ENCODE measurements at regions not wholly inside any gene's neighbourhood (a gene's known extent, or its start where the extent isn't known, plus 50 kb on each side); places are given as distances from the start of the nearest gene placed in this dataset.
"Not testable (repeated sequence)": the region's sequence is repeated elsewhere in the genome, so short reads cannot be mapped to it uniquely, and the experiment has no call there.

GRCh38 chr13:94842901-94843300 lies 130.6 kb upstream of the SOX21 start:
- H3K27ac Mint-ChIP-seq: no peak overlapping the region
- POLR2A ChIA-PET: no interaction called here
- no peaks in the 10 kb centered on the region for H3K9me3 Mint-ChIP-seq (ENCODE audit: insufficient read depth)
- no peak for DNase-seq
- H3K4me1 Mint-ChIP-seq (ENCODE audit: low read depth): no peaks in the 10 kb centered on the region
- H3K4me3 Mint-ChIP-seq: no peak overlapping the region
- CTCF ChIA-PET: no interaction called here
- H3K36me3 Mint-ChIP-seq (ENCODE audit: low read depth): no peaks in the 10 kb centered on the region
- H3K27me3 Mint-ChIP-seq (ENCODE audit: low read depth): peaks cover 2% of the 10 kb centered on the region
- ATAC-seq: no peak

DNA sequence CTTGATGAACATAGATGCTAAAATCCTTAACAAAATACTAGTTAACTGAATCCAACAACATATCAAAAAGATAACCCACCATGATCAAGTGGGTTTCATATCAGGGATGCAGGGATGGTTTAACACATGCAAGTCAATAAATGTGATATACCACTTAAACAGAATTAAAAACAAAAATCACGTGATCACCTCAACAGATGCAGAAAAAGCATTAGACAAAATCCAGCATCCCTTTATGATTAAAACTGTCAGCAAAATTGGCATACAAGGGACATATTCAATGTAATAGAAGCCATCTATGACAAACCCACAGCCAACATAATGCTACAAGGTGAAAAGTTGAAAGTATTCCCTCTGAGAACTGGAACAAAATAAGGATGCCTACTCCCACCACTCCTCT lies 124.7 kb upstream of the SOX21 start:
- H3K27ac Mint-ChIP-seq; H3K4me1 Mint-ChIP-seq (ENCODE audit: low read depth); CTCF ChIA-PET; H3K36me3 Mint-ChIP-seq (ENCODE audit: low read depth); POLR2A ChIA-PET; H3K4me3 Mint-ChIP-seq; H3K9me3 Mint-ChIP-seq (ENCODE audit: insufficient read depth); DNase-seq; H3K27me3 Mint-ChIP-seq (ENCODE audit: low read depth); ATAC-seq: not testable (repeated sequence)

- H3K4me1 Mint-ChIP-seq (ENCODE audit: low read depth): no peaks in the 10 kb centered on the region
- H3K9me3 Mint-ChIP-seq (ENCODE audit: insufficient read depth): no peaks in the 10 kb centered on the region
- no peaks in the 10 kb centered on the region for H3K36me3 Mint-ChIP-seq (ENCODE audit: low read depth)
- ChIA-PET CTCF (no interaction called here), POLR2A (no interaction called here)
- H3K27me3 Mint-ChIP-seq (ENCODE audit: low read depth): no peaks in the 10 kb centered on the region
- H3K4me3 Mint-ChIP-seq: no peak overlapping the region
- no peak overlapping the region for H3K27ac Mint-ChIP-seq
- ATAC-seq (no peak), DNase-seq (no peak)
These were observed 117.6 kb upstream of the SOX21 start for GRCh38 chr13:94829837-94830365.

DNA sequence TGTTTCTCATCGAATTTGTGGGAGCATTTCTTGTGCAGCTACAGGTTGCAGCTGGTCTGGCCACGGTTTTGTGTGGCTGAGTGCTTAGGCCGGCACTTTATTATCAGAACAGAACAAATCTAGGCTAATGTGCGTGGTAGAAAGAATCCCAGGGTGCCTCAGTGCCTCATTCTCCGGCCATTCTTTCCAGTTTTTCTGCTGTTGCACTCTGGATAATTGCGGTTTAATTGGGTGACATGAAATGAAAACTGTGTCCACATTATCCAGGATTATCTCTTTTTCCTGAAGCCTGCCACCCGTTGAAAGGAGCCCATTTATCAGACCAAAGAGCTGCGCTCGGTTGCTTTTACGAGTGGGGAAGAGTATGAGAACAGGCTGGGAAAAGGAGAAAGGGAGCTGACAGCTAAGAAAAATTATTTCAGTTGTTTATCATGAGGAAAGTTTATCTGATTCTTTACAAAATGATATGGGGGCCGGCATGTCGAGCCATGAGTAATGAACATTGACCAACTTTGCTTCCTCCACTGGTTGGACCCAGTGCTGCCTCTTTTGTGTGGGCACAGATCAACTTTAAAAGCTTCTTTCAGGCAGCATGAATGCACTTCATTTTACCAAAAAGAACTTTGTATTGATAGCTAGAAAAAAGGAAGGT lies 117.0 kb upstream of the SOX21 start:
- ChIA-PET POLR2A (no interaction called here), CTCF (no interaction called here)
- H3K4me3 Mint-ChIP-seq: no peak overlapping the region
- no peaks in the 10 kb centered on the region for H3K4me1 Mint-ChIP-seq (ENCODE audit: low read depth)
- no peaks in the 10 kb centered on the region for H3K36me3 Mint-ChIP-seq (ENCODE audit: low read depth)
- H3K27ac Mint-ChIP-seq: no peak overlapping the region
- H3K27me3 Mint-ChIP-seq (ENCODE audit: low read depth): no peaks in the 10 kb centered on the region
- no peaks in the 10 kb centered on the region for H3K9me3 Mint-ChIP-seq (ENCODE audit: insufficient read depth)
- DNase-seq: no peak
- ATAC-seq: no peak

DNA sequence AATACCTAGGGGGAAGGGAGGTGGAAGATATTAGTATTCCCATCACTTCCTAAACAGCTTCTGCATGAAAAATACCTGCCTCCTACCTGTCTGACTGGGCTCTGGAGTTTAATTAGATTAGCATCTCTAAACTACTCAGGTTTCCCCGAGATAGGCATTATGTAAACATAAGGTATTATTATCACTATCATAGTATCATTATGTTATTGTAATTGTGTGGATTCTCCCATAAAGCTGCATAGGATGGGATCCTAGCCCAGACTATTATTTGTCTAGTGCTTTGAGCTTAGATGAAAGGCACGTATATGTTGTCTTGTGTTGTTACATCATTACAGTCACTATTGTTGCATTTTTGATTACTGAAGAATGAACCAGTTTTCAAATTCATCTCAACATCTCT lies 115.2 kb upstream of the SOX21 start:
- no peaks in the 10 kb centered on the region for H3K27me3 Mint-ChIP-seq (ENCODE audit: low read depth)
- CTCF ChIA-PET: no interaction called here
- H3K36me3 Mint-ChIP-seq (ENCODE audit: low read depth): no peaks in the 10 kb centered on the region
- no peaks in the 10 kb centered on the region for H3K4me1 Mint-ChIP-seq (ENCODE audit: low read depth)
- H3K4me3 Mint-ChIP-seq: no peak overlapping the region
- DNase-seq: no peak
- H3K9me3 Mint-ChIP-seq (ENCODE audit: insufficient read depth): no peaks in the 10 kb centered on the region
- no peak overlapping the region for H3K27ac Mint-ChIP-seq
- ATAC-seq: no peak
- POLR2A ChIA-PET: no interaction called here

- ATAC-seq (no peak), DNase-seq (no peak)
- no peak overlapping the region for H3K4me3 Mint-ChIP-seq
- H3K27me3 Mint-ChIP-seq (ENCODE audit: low read depth): no peaks in the 10 kb centered on the region
- ChIA-PET CTCF (no interaction called here), POLR2A (interaction anchor here (0.5 kb wide), 1 partner anchor 952 kb away, joined by 3 read pairs; no protein-coding TSS in a partner anchor)
- H3K4me1 Mint-ChIP-seq (ENCODE audit: low read depth): no peaks in the 10 kb centered on the region
- H3K27ac Mint-ChIP-seq: no peak overlapping the region
- no peaks in the 10 kb centered on the region for H3K9me3 Mint-ChIP-seq (ENCODE audit: insufficient read depth)
- H3K36me3 Mint-ChIP-seq (ENCODE audit: low read depth): no peaks in the 10 kb centered on the region
These were observed 113.2 kb upstream of the SOX21 start for GRCh38 chr13:94825507-94825906.

- CTCF ChIA-PET: interaction anchor here (0.6 kb wide), 1 partner anchor 20 kb away, joined by 4 read pairs; no protein-coding TSS in a partner anchor
- Mint-ChIP-seq H3K4me3 (no peak overlapping the region), H3K9me3 (ENCODE audit: insufficient read depth) (no peaks in the 10 kb centered on the region), H3K27me3 (ENCODE audit: low read depth) (no peaks in the 10 kb centered on the region), H3K36me3 (ENCODE audit: low read depth) (no peaks in the 10 kb centered on the region), H3K4me1 (ENCODE audit: low read depth) (no peaks in the 10 kb centered on the region), H3K27ac (no peak overlapping the region)
- POLR2A ChIA-PET: no interaction called here
- DNase-seq: no peak
- no peak for ATAC-seq
These were observed 112.3 kb upstream of the SOX21 start for GRCh38 chr13:94824601-94825000.

DNA sequence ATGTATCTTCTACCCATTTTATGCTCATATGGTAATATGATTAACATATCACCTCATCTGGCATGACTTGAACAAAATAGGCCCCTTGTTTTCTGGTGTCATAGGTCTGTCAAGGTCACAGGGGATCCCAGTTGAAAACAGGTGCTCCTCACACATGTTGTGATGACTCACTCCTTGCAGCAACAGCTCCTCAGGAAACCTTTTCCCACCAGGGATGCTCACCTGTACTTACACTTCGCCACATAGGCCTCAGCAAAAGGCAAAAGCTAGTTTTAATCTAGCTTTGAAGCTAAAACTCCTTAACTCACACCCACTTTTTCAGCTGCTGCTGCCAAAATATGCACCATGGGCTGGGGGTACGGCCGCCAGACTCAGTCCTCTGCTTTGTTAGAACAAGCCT lies 110.0 kb upstream of the SOX21 start:
- DNase-seq (no peak), ATAC-seq (no peak)
- ChIA-PET CTCF (no interaction called here), POLR2A (no interaction called here)
- Mint-ChIP-seq H3K36me3 (ENCODE audit: low read depth) (no peaks in the 10 kb centered on the region), H3K4me1 (ENCODE audit: low read depth) (no peaks in the 10 kb centered on the region), H3K27me3 (ENCODE audit: low read depth) (no peaks in the 10 kb centered on the region), H3K27ac (no peak overlapping the region), H3K4me3 (no peak overlapping the region), H3K9me3 (ENCODE audit: insufficient read depth) (no peaks in the 10 kb centered on the region)

DNA sequence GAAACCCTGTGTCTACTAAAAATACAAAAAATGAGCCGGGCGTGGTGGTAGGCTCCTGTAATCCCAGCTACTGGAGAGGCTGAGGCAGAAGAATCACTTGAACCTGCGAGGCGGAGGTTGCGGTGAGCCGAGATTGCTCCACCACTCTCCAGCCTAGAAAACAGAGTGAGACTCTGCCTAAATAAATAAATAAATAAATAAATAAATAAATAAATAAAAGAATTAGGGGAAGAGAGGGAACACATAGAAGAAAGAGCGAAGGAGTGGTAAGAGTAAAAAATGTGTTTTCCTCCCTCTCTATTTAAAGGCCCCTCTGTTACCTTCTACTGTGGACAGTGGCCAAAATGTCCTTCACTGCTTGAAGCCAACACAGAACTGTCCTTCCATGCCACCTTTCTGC lies 103.9 kb upstream of the SOX21 start:
- H3K27ac Mint-ChIP-seq: no peak overlapping the region
- POLR2A ChIA-PET: no interaction called here
- no peak overlapping the region for H3K4me3 Mint-ChIP-seq
- CTCF ChIA-PET: no interaction called here
- no peaks in the 10 kb centered on the region for H3K36me3 Mint-ChIP-seq (ENCODE audit: low read depth)
- no peaks in the 10 kb centered on the region for H3K9me3 Mint-ChIP-seq (ENCODE audit: insufficient read depth)
- H3K4me1 Mint-ChIP-seq (ENCODE audit: low read depth): no peaks in the 10 kb centered on the region
- no peak for ATAC-seq
- H3K27me3 Mint-ChIP-seq (ENCODE audit: low read depth): no peaks in the 10 kb centered on the region
- DNase-seq: no peak

DNA sequence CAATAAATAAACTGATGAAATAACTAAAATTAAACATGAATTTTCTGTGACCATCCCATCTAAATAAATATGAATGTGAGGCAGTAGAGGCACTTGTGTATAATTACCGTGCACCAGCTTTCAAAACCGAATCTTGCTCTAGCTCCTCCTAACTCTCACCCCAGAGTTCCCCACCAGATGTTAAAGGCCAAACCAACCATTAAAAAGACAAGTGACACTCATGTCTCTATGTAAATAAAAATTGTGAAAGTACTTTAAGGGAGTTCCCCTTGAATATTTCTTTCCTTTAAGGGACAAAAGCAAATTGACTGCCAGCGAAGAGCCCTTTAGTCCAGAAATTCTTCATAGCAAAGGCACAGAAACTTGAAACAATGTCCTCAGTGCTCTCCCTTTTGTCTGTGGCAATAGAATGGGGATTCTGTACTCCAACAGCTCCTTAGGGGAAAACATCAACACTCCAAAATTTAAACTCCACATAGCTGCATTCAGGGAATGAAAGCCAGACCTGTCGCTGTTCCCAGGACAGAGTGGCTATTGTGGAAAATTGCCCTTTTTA lies 101.7 kb upstream of the SOX21 start:
- ATAC-seq (no peak), DNase-seq (no peak)
- ChIA-PET CTCF (no interaction called here), POLR2A (no interaction called here)
- no peaks in the 10 kb centered on the region for H3K36me3 Mint-ChIP-seq (ENCODE audit: low read depth)
- no peak overlapping the region for H3K4me3 Mint-ChIP-seq
- H3K4me1 Mint-ChIP-seq (ENCODE audit: low read depth): no peaks in the 10 kb centered on the region
- H3K9me3 Mint-ChIP-seq (ENCODE audit: insufficient read depth): no peaks in the 10 kb centered on the region
- H3K27me3 Mint-ChIP-seq (ENCODE audit: low read depth): no peaks in the 10 kb centered on the region
- H3K27ac Mint-ChIP-seq: no peak overlapping the region

GRCh38 chr13:94811753-94812152 lies 99.4 kb upstream of the SOX21 start:
- H3K4me1 Mint-ChIP-seq (ENCODE audit: low read depth): no peaks in the 10 kb centered on the region

GRCh38 chr13:94800423-94800822 lies 88.1 kb upstream of the SOX21 start:
- Mint-ChIP-seq H3K36me3 (ENCODE audit: low read depth) (no peaks in the 10 kb centered on the region), H3K27me3 (ENCODE audit: low read depth) (no peaks in the 10 kb centered on the region), H3K9me3 (ENCODE audit: insufficient read depth) (no peaks in the 10 kb centered on the region), H3K4me1 (ENCODE audit: low read depth) (no peaks in the 10 kb centered on the region), H3K27ac (no peak overlapping the region), H3K4me3 (no peak overlapping the region)
- CTCF ChIA-PET: no interaction called here
- no peak for ATAC-seq
- POLR2A ChIA-PET: no interaction called here
- DNase-seq: no peak

More at GRCh38 chr13:94811753-94812152, 99.4 kb upstream of the SOX21 start:
- no peaks in the 10 kb centered on the region for H3K9me3 Mint-ChIP-seq (ENCODE audit: insufficient read depth)
- CTCF ChIA-PET: no interaction called here
- DNase-seq: no peak
- ATAC-seq: no peak
- peaks cover under 1% of the 10 kb centered on the region for H3K27me3 Mint-ChIP-seq (ENCODE audit: low read depth)
- POLR2A ChIA-PET: no interaction called here
- no peak overlapping the region for H3K4me3 Mint-ChIP-seq
- H3K27ac Mint-ChIP-seq: no peak overlapping the region
- no peaks in the 10 kb centered on the region for H3K36me3 Mint-ChIP-seq (ENCODE audit: low read depth)

- Mint-ChIP-seq H3K9me3 (ENCODE audit: insufficient read depth) (no peaks in the 10 kb centered on the region), H3K4me1 (ENCODE audit: low read depth) (no peaks in the 10 kb centered on the region), H3K27me3 (ENCODE audit: low read depth) (no peaks in the 10 kb centered on the region), H3K4me3 (no peak overlapping the region), H3K27ac (no peak overlapping the region), H3K36me3 (ENCODE audit: low read depth) (no peaks in the 10 kb centered on the region)
- CTCF ChIA-PET: no interaction called here
- ATAC-seq: no peak
- POLR2A ChIA-PET: no interaction called here
- DNase-seq: no peak
These were observed 87.0 kb upstream of the SOX21 start for GRCh38 chr13:94799299-94799698.

Data from activated CD8-positive, alpha-beta T cell treated with anti-CD3 and anti-CD28 coated beads, Interleukin-2, amount 10 ng/mL, durations not matched to agents 7 days and 5 days (primary cell).